ENCODE measurements at regions not wholly inside any gene's neighbourhood (a gene's known extent, or its start where the extent isn't known, plus 50 kb on each side); places are given as distances from the start of the nearest gene placed in this dataset.

DNA sequence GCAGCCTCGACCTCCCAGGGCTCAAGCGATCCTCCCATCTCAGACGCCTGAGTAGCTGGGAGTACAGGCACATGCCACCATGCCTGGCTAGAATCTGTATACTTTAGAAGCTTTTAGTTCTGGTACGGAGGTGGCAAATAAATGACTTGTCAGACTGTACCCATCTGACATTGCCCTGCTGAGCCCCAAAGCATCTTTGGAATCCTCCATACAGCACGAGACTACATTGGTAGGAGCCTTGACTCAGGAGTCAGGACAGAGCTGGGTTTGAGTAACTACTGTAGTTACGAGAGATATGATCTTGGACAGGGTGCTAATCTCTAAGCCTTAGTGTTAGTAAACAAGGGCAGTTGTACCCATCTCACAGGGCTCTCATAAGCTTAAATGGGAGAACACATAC lies 67.8 kb upstream of the NPHP3 start:
- TF ChIP-seq, protein P1, sequence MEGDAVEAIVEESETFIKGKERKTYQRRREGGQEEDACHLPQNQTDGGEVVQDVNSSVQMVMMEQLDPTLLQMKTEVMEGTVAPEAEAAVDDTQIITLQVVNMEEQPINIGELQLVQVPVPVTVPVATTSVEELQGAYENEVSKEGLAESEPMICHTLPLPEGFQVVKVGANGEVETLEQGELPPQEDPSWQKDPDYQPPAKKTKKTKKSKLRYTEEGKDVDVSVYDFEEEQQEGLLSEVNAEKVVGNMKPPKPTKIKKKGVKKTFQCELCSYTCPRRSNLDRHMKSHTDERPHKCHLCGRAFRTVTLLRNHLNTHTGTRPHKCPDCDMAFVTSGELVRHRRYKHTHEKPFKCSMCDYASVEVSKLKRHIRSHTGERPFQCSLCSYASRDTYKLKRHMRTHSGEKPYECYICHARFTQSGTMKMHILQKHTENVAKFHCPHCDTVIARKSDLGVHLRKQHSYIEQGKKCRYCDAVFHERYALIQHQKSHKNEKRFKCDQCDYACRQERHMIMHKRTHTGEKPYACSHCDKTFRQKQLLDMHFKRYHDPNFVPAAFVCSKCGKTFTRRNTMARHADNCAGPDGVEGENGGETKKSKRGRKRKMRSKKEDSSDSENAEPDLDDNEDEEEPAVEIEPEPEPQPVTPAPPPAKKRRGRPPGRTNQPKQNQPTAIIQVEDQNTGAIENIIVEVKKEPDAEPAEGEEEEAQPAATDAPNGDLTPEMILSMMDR (conservative IDR thresholded peaks at IDR 0.05): no peak
- no peak for TF ChIP-seq ZFX (IDR thresholded peaks at IDR 0.05)
